ENCODE measurements at regions not wholly inside any gene's neighbourhood (a gene's known extent, or its start where the extent isn't known, plus 50 kb on each side); places are given as distances from the start of the nearest gene placed in this dataset.

- TF ChIP-seq POLR2AphosphoS5 (IDR thresholded peaks at IDR 0.05; ENCODE audit: low read depth) (no peak), CTCF (IDR thresholded peaks at IDR 0.05; ENCODE audit: insufficient read depth, low read length) (no peak), GABPA (IDR thresholded peaks at IDR 0.05; ENCODE audit: low read depth) (no peak)
Measured at GRCh38 chr15:62684123-62684808, 358.3 kb upstream of the TPM1 start.
